Activated T-cell treated with anti-CD3 and anti-CD28 coated beads, Interleukin-2, amount 50 U/mL, for 24 hours (primary cell): ENCODE measurements at regions not wholly inside any gene's neighbourhood (a gene's known extent, or its start where the extent isn't known, plus 50 kb on each side); places are given as distances from the start of the nearest gene placed in this dataset.
"Not testable (repeated sequence)": the region's sequence is repeated elsewhere in the genome, so short reads cannot be mapped to it uniquely, and the experiment has no call there.

Experiments used
- DNase-seq: peaks from one replicate; pipeline ENCODE4 v3.0.0-alpha.2; 2020
- H3K27ac Mint-ChIP-seq: 2 replicates; pipeline ENCODE4 v1.8.0; 2020; ENCODE audit warnings: mild to moderate bottlenecking, mixed read lengths
- H3K27me3 Mint-ChIP-seq: 2 replicates; pipeline ENCODE4 v1.8.0; 2020; ENCODE audit warnings: mixed read lengths
- H3K36me3 Mint-ChIP-seq: 2 replicates; pipeline ENCODE4 v1.8.0; 2020; ENCODE audit warnings: low read depth, mixed read lengths
- H3K4me1 Mint-ChIP-seq: 2 replicates; pipeline ENCODE4 v1.8.0; 2020; ENCODE audit warnings: low read depth, mixed read lengths
- H3K4me3 Mint-ChIP-seq: 2 replicates; pipeline ENCODE4 v1.8.0; 2020; ENCODE audit warnings: mild to moderate bottlenecking, moderate library complexity, mixed read lengths
- H3K9me3 Mint-ChIP-seq: 2 replicates; pipeline ENCODE4 v1.8.0; 2020; ENCODE audit warnings: mixed read lengths

DNA sequence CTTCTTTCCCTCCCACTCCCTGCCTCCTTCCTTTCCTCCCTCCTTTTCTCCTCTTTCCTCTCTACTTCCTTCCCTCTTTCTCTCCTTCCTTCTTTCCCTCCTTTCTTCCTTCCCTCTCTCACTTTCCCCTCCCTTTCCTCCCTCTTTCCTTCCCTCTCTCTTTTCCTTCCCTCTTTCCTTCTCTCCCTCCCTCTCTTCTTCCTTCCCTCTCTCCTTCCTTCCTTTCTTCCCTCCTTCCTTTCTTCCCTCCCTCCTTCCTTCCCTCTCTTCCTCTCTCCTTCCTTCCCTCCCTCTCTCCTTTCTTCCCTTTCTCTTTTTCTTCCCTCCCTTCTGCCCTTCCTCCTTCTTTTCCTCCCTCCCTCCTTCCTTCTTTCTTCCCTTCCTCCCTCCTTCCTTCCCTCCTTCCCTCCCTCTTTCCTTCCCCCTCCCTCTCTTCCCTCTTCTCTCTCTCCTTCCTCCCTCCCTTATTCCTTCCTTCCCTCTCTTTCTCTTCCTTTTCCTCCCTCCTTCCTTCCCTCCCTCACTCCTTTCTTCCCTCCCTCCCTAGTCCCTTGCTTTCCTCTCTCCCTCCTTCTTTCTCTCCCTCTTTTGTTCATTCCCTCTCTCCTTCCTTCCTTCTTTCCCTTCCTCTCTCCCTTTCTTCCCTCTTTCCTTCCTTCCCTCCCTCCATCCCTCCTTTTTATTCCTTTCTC lies 443.9 kb downstream of the ZNF536 start:
- no peak for DNase-seq
- no peaks in the 10 kb centered on the region for H3K4me1 Mint-ChIP-seq
- no peak overlapping the region for H3K27ac Mint-ChIP-seq
- peaks cover 2% of the 10 kb centered on the region for H3K9me3 Mint-ChIP-seq
- no peak overlapping the region for H3K4me3 Mint-ChIP-seq
- peaks cover 25% of the 10 kb centered on the region for H3K27me3 Mint-ChIP-seq
- H3K36me3 Mint-ChIP-seq, result no peaks in the 10 kb centered on the region

DNA sequence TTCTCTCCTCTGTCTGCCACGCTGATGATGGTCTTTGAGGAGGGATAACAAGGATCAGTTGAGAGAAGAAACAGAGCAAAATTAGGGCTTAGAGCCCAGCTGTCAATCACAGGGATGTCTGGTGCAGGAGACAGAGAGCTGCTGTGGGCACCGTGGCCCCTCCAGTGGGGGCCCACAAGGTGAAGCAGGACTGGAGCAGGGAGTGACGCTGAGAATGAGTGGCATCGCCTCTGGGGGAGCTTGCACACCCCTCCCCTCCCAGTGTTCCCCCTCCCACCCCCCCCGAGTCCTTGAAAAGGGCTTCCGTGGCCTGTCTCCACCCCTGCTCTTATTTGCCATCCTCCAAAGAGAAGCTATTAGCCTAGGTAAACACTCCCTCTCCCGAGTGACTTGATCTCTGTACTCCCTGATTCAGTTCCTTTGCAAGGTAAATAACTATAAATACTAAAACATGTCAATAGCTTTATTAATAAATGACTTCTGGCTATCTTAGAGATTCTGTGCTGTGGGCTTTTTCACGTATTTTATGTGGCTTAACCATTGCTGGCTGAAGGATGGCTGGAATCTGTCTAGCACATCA lies 440.0 kb downstream of the ZNF536 start:
- H3K9me3 Mint-ChIP-seq, result peaks cover 2% of the 10 kb centered on the region
- no peaks in the 10 kb centered on the region for H3K36me3 Mint-ChIP-seq
- no peak overlapping the region for H3K27ac Mint-ChIP-seq
- no peak for DNase-seq
- H3K27me3 Mint-ChIP-seq, result peaks cover 21% of the 10 kb centered on the region
- H3K4me3 Mint-ChIP-seq, result no peak overlapping the region
- H3K4me1 Mint-ChIP-seq, result no peaks in the 10 kb centered on the region

- peaks cover 2% of the 10 kb centered on the region for H3K9me3 Mint-ChIP-seq
- no peaks in the 10 kb centered on the region for H3K4me1 Mint-ChIP-seq
- no peak overlapping the region for H3K4me3 Mint-ChIP-seq
- DNase-seq, result no peak
- H3K27ac Mint-ChIP-seq, result no peak overlapping the region
- H3K27me3 Mint-ChIP-seq, result peaks cover 26% of the 10 kb centered on the region
- no peaks in the 10 kb centered on the region for H3K36me3 Mint-ChIP-seq
Observed at GRCh38 chr19:30811397-30812098, 439.4 kb downstream of the ZNF536 start.

- no peaks in the 10 kb centered on the region for H3K4me1 Mint-ChIP-seq
- H3K9me3 Mint-ChIP-seq, result peaks cover 2% of the 10 kb centered on the region
- no peaks in the 10 kb centered on the region for H3K36me3 Mint-ChIP-seq
- no peak for DNase-seq
- H3K4me3 Mint-ChIP-seq, result no peak overlapping the region
- H3K27ac Mint-ChIP-seq, result no peak overlapping the region
- peaks cover 27% of the 10 kb centered on the region for H3K27me3 Mint-ChIP-seq
Observed at GRCh38 chr19:30810726-30811125, 438.5 kb downstream of the ZNF536 start.

DNA sequence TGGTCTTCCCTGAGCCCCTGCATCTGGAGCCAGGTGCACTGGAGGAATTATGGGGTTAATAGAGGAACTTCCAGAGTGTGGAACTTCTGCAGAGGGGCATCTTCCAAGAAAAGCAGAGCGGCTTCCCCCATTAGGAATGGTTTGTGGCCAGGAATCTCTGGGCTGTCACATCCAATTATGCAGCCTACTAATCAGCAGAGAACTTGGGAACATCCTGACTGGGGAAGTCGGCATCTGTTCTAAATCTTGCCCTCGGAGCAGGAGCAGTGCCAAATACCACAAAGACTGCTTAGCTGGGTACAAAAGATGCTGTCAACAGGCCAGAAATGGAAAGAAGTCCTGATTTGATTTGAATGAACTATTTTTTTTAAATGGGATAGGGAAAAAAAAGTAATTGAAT lies 435.1 kb downstream of the ZNF536 start:
- no peak for DNase-seq
- Mint-ChIP-seq H3K9me3 (no peaks in the 10 kb centered on the region), H3K36me3 (no peaks in the 10 kb centered on the region), H3K27me3 (peaks cover 32% of the 10 kb centered on the region), H3K4me1 (peaks cover 2% of the 10 kb centered on the region), H3K27ac (no peak overlapping the region), H3K4me3 (no peak overlapping the region)

DNA sequence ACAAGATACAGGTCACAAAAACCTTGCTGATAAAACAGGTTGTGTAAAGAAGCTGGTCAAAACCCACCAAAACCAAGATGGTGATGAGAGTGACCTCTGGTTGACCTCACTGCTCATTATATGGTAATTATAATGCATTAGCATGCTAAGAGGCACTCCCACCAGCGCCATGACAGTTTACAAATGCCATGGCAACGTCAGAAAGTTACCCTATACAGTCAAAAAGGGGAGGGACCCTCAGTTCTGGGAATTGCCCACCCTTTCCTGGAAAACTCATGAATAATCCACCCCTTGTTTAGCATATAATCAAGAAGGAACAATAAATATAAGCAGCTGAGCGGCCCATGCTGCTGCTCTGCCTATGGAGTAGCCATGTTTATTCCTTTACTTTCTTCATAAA lies 434.1 kb downstream of the ZNF536 start:
- DNase-seq, result no peak
- Mint-ChIP-seq H3K36me3 (no peaks in the 10 kb centered on the region), H3K4me1 (peaks cover 2% of the 10 kb centered on the region), H3K27ac (no peak overlapping the region), H3K4me3 (no peak overlapping the region), H3K9me3 (no peaks in the 10 kb centered on the region), H3K27me3 (peaks cover 32% of the 10 kb centered on the region)

- Mint-ChIP-seq H3K9me3 (no peaks in the 10 kb centered on the region), H3K27ac (no peak overlapping the region), H3K36me3 (no peaks in the 10 kb centered on the region), H3K4me3 (no peak overlapping the region), H3K27me3 (peaks cover 31% of the 10 kb centered on the region), H3K4me1 (peaks cover 2% of the 10 kb centered on the region)
- no peak for DNase-seq
Observed at GRCh38 chr19:30804751-30805150, 432.6 kb downstream of the ZNF536 start.

- H3K27ac Mint-ChIP-seq, DNase-seq, H3K36me3 Mint-ChIP-seq, H3K4me1 Mint-ChIP-seq, H3K4me3 Mint-ChIP-seq, H3K9me3 Mint-ChIP-seq: not testable (repeated sequence)
- H3K27me3 Mint-ChIP-seq, result peaks cover 35% of the 10 kb centered on the region
Observed at GRCh38 chr19:30804333-30804732, 432.1 kb downstream of the ZNF536 start.

DNA sequence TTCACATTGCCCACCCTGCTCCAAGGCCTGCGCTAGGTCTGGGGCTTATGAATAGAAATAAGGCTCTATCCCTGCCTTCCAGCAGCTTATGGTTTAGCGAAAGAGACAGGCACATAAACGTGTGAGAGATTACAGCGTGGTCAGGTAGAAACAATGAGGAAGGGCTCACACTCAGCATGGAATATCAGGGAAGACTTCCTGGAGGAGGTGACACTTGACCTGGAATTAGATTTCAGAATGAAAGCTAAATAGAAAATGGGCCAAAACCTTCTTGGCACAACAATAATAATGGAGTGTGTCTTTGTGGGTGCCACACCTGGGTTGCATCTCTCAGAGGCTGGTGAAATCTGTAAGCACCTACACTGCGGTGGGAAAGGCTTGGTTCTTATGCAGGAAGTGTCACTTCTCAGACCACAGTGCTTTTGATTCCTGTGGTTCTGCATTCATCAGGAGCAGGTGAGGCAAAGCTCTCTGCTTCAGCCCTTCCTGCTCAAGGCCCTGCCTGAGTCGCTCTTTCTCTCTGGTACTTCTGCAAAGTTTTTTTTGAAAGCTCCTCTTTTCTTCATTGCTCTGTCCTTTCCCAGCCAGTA lies 430.3 kb downstream of the ZNF536 start:
- no peak overlapping the region for H3K27ac Mint-ChIP-seq
- DNase-seq, result no peak
- H3K27me3 Mint-ChIP-seq, result peaks cover 38% of the 10 kb centered on the region
- H3K9me3 Mint-ChIP-seq, result no peaks in the 10 kb centered on the region
- H3K4me3 Mint-ChIP-seq, result no peak overlapping the region
- no peaks in the 10 kb centered on the region for H3K36me3 Mint-ChIP-seq
- H3K4me1 Mint-ChIP-seq, result peaks cover 2% of the 10 kb centered on the region

DNA sequence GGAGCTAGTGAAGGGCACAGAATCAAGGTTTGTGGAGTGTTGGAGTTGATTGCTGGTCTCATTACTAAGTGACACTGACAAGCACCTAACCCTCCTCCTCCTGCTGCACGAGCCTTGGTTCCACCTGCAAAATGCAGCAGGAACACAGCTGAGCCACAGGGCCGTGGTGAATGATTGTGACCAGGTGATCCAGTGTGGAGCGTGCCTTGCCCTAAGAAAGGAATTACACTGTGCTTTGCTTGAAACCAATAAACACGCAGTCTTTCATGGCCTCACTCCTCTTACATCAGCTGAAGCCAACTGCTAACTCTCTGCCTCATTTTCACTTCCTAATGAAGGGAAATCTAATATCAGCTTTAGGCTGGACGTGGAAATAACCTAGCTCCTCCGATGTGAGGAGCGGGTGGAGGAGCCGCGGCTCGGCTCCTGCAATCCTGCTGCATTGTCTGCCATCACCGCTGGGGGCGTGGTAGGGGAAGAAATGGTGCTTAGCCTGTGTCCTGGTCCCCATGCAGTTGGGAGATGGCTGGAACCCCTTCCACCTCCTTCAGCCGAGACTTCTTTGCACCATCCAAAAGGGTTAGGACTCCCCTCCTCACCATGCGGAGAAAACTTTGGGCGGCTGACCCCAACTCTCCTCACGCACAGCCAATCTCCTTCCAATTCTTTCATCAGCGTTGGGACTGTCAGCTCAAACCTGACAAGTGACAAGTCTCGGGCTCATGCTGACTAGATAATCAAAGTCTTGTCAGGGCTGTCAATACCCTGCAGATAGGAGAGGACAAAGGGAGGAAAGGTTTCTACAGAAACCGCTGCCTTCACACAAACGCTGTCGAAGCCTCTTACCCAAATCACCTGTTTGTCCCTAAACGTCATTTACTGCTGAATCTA lies 427.9 kb downstream of the ZNF536 start:
- H3K9me3 Mint-ChIP-seq, result no peaks in the 10 kb centered on the region

GRCh38 chr19:30795727-30796126 lies 423.5 kb downstream of the ZNF536 start:
- Mint-ChIP-seq H3K36me3 (no peaks in the 10 kb centered on the region), H3K27ac (no peak overlapping the region), H3K27me3 (peaks cover 30% of the 10 kb centered on the region), H3K4me1 (no peaks in the 10 kb centered on the region), H3K9me3 (no peaks in the 10 kb centered on the region), H3K4me3 (no peak overlapping the region)
- DNase-seq, result no peak

More for the DNA sequence above, 427.9 kb downstream of the ZNF536 start:
- Mint-ChIP-seq H3K36me3 (no peaks in the 10 kb centered on the region), H3K4me1 (peaks cover 2% of the 10 kb centered on the region), H3K27ac (no peak overlapping the region), H3K27me3 (peaks cover 36% of the 10 kb centered on the region), H3K4me3 (no peak overlapping the region)
- DNase-seq, result peak; percentile 43

- DNase-seq, result no peak
- H3K36me3 Mint-ChIP-seq, result no peaks in the 10 kb centered on the region
- H3K4me3 Mint-ChIP-seq, result no peak overlapping the region
- no peaks in the 10 kb centered on the region for H3K9me3 Mint-ChIP-seq
- peaks cover 11% of the 10 kb centered on the region for H3K27me3 Mint-ChIP-seq
- H3K4me1 Mint-ChIP-seq, result no peaks in the 10 kb centered on the region
- no peak overlapping the region for H3K27ac Mint-ChIP-seq
Observed at GRCh38 chr19:30792561-30793505, 420.6 kb downstream of the ZNF536 start.

GRCh38 chr19:30791088-30791487 lies 418.9 kb downstream of the ZNF536 start:
- no peak overlapping the region for H3K4me3 Mint-ChIP-seq
- H3K36me3 Mint-ChIP-seq, result no peaks in the 10 kb centered on the region
- DNase-seq, result no peak
- peaks cover 11% of the 10 kb centered on the region for H3K27me3 Mint-ChIP-seq
- no peak overlapping the region for H3K27ac Mint-ChIP-seq
- no peaks in the 10 kb centered on the region for H3K4me1 Mint-ChIP-seq
- H3K9me3 Mint-ChIP-seq, result no peaks in the 10 kb centered on the region
